CD4-positive, alpha-beta T cell treated with Interleukin-17A for 1 hour (primary cell): ENCODE measurements at regions not wholly inside any gene's neighbourhood (a gene's known extent, or its start where the extent isn't known, plus 50 kb on each side); places are given as distances from the start of the nearest gene placed in this dataset.
"Not testable (repeated sequence)": the region's sequence is repeated elsewhere in the genome, so short reads cannot be mapped to it uniquely, and the experiment has no call there.

Experiments used
- DNase-seq: peaks from one replicate; pipeline ENCODE4 v3.0.0-alpha.2; 2020

DNA sequence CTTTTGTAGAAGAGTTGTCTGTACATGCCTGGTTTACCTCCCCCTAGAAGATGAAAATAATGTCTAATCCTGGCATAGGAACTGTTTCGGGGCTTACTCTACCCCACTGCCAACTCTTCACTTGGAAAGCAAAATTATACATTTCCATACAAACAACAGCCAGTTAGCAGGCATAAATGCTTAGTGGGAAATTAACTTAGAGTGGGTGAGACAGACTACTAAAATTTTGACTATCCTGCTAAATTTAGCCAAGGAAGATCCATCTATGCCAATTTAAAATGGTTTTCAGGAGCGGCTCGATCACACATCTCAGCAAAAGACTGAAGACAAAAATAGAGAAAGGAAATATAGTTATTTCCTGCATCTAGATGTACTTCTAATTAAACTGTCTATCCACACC, 221.2 kb downstream of the TPBG start:
- no peak for DNase-seq

DNA sequence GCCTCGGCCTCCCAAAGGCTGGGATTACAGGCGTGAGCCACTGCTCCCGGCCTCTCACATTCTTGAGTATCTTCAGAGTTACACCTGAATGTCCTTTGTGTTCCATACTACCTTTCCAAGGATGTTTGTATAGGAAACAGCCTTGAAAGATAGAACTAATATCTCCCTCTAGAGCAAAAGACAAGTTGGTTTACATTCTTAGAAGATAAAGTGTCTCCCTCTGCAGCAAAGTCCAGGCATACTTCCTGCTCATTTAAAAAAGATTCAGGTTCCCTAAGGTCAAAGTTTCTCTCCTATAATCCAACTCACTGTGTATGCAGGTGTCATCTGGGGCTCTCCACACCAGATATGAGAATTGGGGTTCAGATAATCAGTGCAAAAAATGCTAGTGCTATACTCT, 224.4 kb downstream of the TPBG start:
- DNase-seq, result no peak

DNA sequence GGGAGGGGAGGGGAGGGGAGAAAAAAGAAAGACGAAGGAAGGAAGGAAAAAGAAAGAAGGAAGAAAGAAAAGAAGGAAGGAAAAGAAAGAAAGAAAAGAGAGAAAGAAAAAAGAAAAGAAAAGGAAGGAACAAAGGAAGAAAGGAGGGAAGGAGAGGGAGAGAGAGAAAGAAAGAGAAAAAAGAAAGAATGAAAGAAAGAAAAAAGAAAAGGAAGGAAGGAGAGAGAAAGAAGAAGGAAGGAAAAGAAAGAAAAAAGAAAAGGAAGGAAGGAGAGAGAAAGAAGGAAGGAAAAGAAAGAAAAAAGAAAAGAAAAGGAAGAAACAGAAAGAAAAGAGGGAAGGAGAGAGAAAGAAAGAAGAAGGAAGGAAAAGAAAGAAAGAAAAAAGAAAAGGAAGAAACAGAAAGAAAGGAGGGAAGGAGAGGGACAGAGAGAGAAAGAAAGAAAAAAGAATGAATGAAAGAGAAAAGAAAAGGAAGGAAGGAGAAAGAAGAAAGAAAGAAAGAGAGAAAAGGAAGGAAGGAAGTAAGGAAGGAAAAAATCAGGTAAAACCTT, 225.3 kb downstream of the TPBG start:
- no peak for DNase-seq

DNA sequence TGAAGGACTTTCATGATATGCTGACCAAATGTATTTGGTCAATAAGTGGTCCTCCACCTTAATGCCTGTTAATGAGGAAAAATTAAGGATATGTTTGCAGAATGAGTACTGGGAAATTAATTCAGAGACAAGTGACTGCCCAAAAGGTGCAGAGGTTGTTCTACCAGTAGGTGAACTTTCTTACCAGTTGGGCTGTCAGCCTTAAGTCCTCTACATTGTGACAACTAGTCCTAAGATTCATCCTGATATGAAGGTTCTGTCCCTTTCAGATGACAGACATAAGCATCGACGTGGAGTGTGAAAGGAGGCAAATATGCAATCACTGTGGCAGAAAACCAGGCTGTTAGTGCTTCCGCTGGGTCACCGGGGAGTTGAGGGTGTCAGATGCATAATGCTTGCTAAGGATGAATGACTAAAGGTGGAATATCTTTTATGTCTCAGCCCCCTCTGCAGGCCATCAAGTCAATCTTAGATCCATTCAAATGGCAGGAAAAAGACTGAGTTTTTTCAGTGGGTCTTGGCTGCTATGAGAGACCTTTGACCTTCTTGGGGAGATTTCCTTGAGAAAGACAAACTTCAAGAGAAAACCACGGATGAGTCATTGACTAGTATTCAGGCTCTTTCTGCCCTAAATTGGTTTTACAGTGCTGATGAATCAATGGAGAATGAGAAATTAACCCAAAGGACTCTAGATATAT, 226.0 kb downstream of the TPBG start:
- DNase-seq, result no peak

DNA sequence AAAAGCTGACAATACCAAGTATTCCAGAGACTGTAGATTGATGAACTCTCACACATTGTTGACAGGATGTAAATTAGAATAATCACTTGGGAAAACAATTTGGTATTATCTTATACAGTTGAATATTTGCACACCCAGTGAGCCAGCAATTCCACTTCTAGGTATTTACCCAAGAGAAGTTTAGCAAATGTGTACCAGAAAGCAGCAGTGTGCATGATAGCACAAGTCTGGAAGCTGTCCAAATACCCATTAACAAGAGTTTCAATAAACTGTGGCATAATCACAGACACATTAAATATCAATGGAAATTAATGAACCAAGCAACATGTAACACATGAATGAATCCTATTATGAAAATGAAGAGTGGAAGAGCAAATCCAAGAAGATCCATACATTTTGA, 233.6 kb downstream of the TPBG start:
- no peak for DNase-seq

DNA sequence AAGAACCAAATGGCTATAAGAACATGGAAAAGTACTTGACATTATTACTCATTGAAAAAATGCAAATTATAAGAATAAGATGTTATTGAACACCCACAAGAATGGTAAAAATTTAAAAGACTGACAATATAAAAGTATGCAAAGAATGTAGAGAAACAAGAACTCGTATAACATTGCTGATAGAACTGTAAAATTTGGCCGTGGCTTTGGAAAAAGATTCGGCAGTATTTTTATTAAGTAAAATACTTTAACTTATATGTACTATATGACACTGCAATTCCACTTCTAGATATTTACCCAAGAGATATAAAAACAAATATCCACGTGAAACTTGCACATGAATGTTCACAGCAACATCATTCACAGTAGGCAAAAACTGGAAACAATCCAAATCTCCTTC, 239.2 kb downstream of the TPBG start:
- no peak for DNase-seq

DNA sequence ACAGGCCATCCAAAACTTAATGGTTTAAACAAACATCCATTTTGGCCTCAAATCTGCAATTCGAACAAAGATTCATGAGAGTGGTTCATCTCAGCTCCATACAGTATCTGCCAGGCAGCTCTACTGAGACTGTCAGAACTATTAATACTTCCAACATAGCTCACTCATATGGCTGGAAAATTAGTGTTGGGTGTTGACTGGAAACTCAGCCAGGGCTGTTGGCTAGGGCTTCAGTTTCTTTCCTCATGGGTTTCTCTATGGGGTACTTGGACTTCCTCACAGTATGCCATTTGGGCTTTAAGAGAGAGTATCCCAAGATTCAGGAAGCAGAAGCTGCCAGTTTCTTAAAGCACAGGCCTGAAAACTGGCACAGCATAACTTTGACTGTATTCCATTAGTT, 240.3 kb downstream of the TPBG start:
- no peak for DNase-seq

DNA sequence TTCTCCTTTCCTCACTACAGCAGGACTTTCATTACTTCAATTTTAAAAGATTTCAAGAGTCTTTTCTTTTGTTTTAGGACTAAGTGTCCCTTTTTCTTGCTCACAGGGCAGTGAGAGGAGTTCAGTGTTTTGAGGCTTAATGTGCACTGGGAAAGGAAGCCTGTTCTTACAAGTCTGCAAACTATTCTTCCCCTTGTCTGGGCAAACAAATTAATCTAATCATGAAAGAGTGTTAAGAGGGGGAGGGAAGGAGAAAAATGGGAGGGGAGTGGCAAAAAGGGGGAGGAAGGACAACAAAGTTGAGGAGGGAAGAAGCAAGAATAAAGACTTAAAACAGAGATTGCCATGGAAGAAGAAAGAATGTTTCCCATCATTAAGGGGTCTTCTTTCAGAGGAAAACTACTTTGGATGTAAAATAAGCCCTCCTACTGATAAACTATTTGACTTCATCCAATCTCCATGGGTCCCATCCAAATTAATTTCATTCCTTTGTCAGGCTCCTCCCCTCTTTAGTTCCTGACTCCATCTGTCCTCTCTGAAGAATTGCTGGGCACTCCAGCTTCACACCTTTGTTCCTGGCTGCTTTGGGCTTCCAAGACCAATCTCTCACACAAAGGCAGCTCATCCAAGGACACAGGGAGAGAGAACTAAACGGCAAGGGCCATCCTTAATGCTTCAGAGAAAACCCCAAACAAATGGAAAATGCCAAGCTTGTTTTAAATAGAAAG, 244.5 kb downstream of the TPBG start:
- no peak for DNase-seq

DNA sequence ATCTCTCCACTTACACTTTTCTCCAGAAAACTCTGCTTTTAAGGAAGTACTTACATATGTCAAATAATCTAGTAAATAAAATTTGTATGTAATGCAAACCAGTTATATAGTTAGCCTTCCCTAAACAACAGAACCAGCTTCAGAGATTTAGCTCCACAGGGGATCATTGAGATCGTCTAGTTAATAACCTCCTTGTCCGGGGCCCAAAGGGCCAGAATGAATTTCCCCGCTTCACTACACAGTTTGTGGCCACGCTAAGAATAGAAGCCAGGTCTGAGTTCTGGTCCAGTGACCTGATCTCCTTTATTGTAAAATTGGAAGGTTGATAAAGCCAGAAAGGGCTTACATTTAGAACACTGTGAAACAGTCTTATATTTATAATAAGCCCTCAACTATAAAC, 245.2 kb downstream of the TPBG start:
- DNase-seq, result no peak

DNA sequence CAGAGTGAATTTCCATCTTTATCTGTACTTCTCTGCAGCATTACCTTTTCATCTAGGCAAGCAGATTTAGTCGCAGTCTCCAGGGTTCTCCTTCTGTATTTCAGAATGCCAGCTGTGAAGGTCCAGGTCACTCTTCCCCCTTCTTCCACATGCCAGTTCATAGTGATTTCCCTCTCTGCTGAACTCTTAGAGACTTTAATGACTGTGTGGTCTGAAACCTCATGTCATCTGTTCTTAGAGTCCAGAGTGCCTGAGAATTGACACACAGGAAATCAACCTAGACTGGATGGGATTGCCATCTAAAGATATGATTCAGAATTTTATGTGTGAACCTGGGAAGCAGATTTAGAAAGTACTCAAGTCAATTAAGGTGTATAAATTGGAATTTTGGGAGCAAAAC, 248.1 kb downstream of the TPBG start:
- DNase-seq, result no peak

DNA sequence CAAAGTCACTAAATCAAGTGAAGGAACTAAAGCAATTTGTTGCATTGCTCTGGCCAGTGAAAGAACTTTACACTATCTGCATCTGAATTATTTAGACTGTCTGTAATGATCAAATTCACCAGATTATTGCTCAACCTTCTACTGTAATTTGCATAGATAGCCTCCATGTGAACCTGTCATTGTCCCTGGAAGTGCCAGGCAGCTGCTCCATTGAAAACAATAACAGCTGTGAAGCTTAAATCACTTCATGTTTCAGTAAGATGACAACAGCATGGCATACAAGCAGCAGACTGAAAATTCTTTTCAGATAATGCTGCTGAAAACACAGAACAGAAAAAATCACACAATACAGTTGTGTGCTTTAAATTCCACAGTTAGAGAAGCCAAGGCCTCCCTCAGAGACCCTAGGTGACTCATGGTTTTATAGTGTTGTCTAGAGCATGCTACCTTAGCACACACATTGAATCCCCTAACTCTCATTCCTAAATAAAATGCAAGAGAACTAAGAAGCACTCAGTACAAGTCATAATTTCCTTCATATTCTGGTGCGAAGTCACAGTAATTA, 248.9 kb downstream of the TPBG start:
- no peak for DNase-seq

DNA sequence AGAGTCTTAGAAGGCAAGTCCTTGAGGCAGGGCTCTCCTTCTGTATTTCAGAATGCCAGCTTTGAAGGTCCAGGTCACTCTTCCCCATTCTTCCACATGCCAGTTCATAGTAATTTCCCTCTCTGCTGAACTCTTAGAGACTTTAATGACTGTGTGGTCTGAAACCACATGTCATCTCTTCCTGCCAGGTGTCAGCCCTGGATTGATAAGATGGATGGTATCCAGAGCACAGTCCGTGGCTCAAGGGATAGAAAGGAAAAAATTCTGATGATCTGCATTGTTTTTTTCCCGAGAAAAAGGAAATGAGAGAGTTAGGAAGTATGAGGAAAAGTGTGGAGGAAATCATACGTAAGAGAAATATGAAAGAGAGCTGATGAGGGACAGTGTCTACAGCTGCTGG, 250.9 kb downstream of the TPBG start:
- no peak for DNase-seq

DNA sequence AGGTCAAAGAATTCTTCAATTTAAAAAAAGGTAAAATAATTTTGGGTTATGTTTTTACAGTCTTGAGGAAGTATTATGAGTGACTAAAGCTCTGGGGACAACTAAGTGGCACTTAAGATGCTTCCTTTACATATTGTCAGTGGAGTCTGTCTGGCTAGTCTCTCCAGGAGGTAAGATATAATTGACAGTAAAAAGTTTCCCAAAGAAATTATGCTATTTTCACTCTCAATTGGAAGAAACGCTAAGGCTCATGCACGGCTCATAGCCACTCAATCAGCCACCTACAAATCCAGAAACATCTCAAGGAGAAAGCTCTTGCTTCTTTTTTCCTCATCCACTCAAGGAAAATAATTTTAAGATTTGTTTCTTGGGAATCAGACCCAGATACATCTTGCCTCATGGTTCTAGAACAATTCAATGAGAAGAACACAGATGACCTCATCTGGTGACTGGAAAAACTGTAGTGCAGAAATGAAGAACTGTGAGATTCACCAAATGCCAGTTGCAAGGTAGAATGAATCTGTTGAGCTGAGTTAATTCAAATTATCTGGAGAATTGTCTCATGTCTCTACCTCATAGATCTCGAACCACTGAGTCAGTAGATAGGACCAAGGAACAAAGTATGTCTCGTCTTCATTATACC, 252.9 kb downstream of the TPBG start:
- no peak for DNase-seq

DNA sequence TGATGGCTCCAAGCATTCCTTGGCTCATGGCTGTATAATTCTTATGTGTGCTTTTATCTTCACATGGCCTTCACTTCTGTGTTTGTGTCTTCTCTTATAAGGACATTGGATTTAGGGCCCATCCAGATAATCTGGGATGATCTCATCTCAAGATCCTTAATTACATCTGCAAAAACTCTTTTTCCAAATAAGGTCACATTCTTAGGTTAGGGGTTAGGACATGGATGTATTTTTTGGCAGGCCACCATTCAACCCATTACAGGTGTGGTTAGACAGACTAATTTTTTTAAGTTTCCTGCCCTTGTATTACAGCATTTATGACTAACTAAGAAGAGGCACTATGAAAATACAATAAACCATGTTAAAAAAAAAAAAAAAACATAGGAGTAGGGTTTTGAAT, 254.0 kb downstream of the TPBG start:
- DNase-seq, result no peak

DNA sequence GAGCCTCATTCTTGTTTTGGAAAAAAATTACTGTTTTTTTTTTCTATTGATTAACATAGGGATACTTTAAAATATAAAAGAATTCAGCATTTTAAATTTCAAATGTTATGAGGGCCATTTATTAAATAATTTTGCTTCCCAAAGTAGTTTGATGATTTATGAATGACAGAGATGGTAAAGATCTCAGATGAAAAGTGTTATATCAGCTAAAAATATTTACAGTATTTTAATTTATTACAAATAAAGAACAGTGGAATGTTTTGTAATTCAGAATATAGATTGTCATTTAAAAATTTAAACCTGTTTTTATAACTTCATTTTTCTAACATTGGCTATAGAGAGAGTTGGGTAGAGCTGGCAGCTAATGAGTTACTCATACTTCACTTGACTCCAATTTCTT, 256.0 kb downstream of the TPBG start:
- no peak for DNase-seq

DNA sequence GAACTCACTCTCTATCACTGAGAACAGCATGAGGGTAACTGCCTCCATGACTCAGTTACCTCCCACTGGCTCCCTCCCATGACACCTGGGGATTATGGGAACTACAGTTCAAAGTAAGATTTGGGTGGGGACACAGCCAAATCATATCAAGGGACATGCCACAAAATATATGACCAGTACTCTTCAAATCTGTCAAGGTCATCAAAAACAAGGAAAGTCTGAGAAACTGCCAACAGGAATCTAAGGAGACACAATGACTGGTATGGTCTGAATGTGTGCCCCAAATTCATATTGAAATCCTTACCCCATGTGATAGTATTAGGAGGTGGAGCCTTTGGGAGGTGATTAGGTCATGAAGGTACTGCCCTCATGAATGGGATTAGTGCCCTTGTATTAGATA, 258.8 kb downstream of the TPBG start:
- DNase-seq, result no peak

DNA sequence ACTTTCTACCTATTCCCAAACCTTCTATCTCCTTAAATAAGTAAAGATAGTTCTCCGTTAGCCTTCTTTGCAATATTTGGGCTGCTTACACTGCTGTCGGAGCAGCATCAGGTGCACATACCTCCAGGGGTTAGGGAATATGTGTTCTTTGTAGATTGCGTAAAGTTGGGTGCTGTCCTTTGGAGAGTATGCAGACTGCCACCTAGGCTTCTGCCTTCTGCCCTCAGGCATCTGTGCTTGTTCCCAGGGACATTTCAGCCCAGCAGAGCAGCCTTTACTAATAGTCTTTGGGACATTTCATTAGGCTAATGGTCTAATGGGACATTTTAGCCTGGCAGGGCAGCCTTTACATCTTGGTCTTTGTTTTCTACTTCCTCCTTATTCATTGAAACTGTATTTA, 260.6 kb downstream of the TPBG start:
- DNase-seq, result no peak

DNA sequence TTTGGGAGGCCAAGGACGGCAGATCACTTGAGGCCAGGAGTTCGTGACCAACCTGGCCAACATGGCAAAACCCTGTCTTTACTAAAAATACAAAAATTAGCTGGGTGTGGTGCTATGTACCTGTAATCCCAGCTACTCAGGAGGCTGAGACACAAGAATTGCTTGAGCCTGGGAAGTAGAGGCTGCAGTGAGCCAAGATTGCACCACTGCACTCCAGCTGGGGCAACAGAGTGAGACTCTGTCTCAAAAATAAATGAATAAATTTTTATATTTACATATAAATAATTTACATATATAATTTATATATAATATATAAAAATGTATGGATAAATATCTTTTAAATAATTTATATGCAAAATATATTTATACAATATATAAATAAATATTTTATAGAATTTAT, 263.3 kb downstream of the TPBG start:
- DNase-seq, result not testable (repeated sequence)

DNA sequence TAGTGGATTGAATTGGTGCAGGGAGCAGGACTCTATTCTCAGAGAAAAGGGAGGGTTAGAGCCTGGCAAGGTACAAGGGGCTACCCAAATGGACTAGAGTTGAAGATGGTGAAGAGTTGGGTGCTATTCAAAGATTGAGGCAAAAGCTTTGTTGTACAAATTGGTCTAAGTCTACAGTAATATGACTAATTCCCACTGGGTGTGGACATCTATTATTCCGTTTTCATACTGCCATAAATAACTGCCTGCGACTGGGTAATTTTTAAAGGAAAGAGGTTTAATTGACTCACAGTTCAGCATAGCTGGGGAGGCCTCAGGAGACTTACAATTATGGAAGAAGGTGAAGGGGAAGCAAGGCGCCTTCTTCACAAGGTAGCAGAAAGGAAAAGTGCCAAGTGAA, 266.3 kb downstream of the TPBG start:
- no peak for DNase-seq

DNA sequence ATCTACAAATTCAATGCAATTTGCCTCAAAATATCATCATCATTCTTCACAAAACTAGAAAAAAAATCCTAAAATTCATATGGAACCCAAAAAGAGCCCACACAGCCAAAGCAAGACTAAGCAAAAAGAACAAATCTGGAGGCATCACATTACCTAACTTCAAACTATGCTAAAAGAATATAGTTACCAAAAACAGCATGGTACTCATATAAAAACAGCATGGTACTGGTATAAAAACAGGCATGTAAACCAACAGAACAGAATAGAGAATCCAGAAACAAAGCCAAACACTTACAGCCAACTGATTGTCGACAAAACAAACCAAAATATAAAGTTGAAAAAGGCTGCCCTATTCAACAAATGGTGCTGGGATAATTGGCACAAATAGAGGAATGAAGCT, 278.1 kb downstream of the TPBG start:
- DNase-seq, result no peak

DNA sequence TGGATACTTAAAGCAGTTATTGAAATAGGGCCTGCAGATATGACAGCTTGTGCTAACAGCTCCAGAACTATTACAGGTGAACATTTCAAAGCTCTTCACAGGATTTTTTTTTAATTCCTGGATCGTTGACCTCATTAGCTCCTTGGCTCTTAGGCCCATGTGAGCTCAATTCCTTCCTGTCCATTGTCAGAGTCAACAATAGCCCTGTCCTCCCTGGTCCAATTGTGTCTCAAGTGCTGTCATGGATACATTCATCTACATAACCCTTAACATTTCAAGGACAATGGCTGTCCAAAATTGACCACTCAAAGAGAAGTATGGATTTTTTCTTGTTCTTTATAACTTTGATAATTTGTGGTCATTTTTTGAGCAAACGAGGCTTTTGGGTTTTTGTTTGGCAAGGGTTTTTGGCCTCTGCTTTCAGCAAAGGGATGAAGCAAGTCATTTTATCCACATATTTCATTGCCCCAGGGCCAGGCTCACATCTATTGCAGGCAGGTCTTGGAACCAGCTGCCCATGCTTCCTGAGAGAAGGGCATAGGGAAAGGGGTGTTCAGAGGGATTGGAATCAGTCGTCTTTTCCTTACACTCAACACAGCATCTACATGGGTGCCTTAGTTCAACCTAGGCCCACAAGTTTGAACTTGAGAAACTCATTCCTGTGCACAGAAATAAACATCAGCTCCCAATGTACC, 282.1 kb downstream of the TPBG start:
- no peak for DNase-seq

DNA sequence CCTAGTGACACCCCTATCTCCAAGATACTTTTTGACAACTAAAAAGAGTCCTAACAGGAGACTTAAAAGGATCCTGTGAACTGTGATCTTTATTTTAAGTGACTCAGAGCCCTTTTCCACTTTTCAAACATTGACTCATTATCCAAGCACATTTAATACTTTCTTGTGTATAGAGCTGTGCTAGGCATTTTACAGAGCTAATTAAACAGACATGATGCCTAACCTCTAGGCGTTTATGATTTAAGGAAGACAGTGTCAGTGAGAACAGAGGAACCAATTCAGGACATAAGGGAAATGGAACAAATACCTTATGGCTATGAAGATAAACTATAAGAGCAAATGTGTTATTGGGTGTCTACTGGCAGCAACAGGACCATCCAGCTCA, 282.6 kb downstream of the TPBG start:
- no peak for DNase-seq

DNA sequence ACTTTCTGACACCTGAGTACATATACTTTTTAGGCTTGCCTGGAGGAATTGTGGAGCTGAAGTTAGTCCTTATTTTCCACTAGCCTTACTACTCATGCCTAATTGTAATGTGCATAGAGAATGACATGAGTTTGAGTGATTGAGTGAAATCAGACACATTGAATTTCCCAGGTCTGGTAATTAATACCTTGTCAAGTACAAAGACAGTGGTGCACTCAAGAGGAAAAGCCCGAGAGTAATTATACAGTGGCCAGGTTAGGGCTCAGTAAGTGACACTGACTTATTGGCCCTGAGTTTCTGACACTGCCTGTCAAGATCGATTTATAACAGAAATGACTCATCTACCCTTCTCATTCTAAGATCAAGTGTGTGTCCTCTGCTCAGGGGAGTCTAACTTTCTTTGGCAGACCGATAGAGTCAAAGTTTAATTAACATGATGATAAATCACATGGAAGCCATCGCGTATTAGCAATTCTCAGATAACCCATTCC, 288.3 kb downstream of the TPBG start:
- DNase-seq, result no peak
